ENCODE measurements at regions not wholly inside any gene's neighbourhood (a gene's known extent, or its start where the extent isn't known, plus 50 kb on each side); places are given as distances from the start of the nearest gene placed in this dataset.

DNA sequence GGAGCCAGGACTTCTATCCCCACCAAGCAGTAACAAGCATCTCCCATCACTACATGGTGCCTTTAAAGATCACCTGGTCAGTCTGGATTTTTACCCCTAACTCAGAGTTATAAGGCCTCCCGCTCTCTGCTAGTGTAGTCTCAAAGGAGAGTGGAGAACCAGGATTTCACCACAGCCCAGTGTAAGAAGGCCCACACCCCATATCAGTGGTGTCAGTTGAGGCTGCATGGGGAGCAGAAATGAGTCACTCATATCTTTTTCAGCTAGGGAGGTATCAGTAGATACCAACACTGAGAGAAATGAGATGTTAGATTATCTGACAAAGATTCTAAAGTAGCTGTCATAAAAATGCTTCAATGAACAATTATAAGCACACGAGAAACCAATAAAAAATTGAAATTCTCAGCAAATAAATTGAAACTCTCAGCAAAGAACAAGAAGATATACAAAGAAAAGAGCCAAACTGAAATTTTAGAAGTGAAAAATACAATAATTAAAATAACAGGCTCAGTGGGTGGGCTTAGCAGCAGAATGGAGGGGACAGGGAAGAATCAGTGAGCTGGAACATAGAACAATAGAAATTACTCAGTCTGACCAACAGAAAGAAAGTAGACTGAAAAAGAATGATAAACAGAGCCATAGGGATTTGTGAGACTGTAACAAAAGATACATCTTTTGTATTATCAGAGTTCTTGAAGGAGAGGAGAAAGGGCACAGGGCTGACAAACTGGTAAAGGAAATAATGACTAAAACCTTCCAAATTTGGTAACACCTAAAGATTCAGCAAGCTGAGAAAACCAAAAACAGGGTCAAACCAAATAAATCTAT, 257.7 kb downstream of the ANAPC1 start:
- Histone ChIP-seq H3K23ac (ENCODE audit: low read depth, low read length) (no peak overlapping the region), H4K5ac (ENCODE audit: low read depth, low read length) (no peak overlapping the region; the same call in 1 of the 2 replicates), H3K9ac (ENCODE audit: low read depth, low read length) (no peak overlapping the region), H2BK5ac (ENCODE audit: low read depth, low read length, poor library complexity, severe bottlenecking) (no peak overlapping the region), H3K27me3 (ENCODE audit: control insufficient read depth, insufficient read depth, low read length) (no peaks in the 10 kb centered on the region; the same call in 1 of the 2 replicates), H3K9me1 (ENCODE audit: insufficient read depth, low read length) (no peaks in the 10 kb centered on the region), H3K18ac (ENCODE audit: low read depth, low read length) (no peak overlapping the region; the same call in 1 of the 2 replicates), H2AK9ac (replicated peaks; ENCODE audit: low read depth, low read length, poor library complexity) (peak overlapping the region; percentile 39), H3K14ac (replicated peaks; ENCODE audit: low read depth, low read length) (no peak overlapping the region), H3K56ac (ENCODE audit: extremely low read depth, insufficient read depth, low read length) (no peak overlapping the region), H4K20me1 (ENCODE audit: insufficient read depth, low read length) (no peaks in the 10 kb centered on the region), H2BK20ac (ENCODE audit: low read depth, low read length) (no peak overlapping the region), H3K4me1 (ENCODE audit: control insufficient read depth, insufficient read depth, low read length) (peaks cover 4% of the 10 kb centered on the region; the same call in 1 of the 2 replicates), H4K8ac (ENCODE audit: low read depth in 2 of 2, low read length in 2 of 2) (no peak overlapping the region), H3K4me2 (ENCODE audit: low read depth, low read length) (no peak overlapping the region), H3K27ac (ENCODE audit: insufficient read depth, low read length) (no peak overlapping the region), H2AFZ (replicated peaks; ENCODE audit: low read length, poor library complexity) (no peak overlapping the region), H2BK15ac (ENCODE audit: low read depth, low read length) (no peak overlapping the region), H4K91ac (ENCODE audit: insufficient read depth, low read depth, low read length) (no peak overlapping the region), H3K79me1 (ENCODE audit: low read depth in 1 of 2, low read length in 2 of 2) (no peaks in the 10 kb centered on the region), H2BK120ac (ENCODE audit: low read depth, low read length) (no peak overlapping the region), H2AK5ac (ENCODE audit: low read depth, low read length) (no peak overlapping the region), H3K4ac (ENCODE audit: low read depth, low read length) (no peak overlapping the region), H3K36me3 (ENCODE audit: control insufficient read depth, insufficient read depth, low read length) (no peaks in the 10 kb centered on the region), H3K9me3 (ENCODE audit: control insufficient read depth, insufficient read depth, low read length) (no peaks in the 10 kb centered on the region; the same call in 1 of the 2 replicates), H3K4me3 (ENCODE audit: insufficient read depth, low read depth, low read length) (no peak overlapping the region)
- BruUV-seq (replicated peaks), result no TSS peak
- TF ChIP-seq POLR2A (IDR thresholded peaks at IDR 0.05; ENCODE audit: low read depth, low read length) (no peak), NFE2L2 (IDR thresholded peaks at IDR 0.05; ENCODE audit: low read depth, low read length) (no peak), MAZ (IDR thresholded peaks at IDR 0.05; ENCODE audit: borderline replicate concordance, low read depth, low read length) (no peak), SMC3 (IDR thresholded peaks at IDR 0.05; ENCODE audit: low read depth, low read length) (no peak), RFX5 (IDR thresholded peaks at IDR 0.05; ENCODE audit: low read depth, low read length) (no peak)
- TF ChIP-seq, protein P1, sequence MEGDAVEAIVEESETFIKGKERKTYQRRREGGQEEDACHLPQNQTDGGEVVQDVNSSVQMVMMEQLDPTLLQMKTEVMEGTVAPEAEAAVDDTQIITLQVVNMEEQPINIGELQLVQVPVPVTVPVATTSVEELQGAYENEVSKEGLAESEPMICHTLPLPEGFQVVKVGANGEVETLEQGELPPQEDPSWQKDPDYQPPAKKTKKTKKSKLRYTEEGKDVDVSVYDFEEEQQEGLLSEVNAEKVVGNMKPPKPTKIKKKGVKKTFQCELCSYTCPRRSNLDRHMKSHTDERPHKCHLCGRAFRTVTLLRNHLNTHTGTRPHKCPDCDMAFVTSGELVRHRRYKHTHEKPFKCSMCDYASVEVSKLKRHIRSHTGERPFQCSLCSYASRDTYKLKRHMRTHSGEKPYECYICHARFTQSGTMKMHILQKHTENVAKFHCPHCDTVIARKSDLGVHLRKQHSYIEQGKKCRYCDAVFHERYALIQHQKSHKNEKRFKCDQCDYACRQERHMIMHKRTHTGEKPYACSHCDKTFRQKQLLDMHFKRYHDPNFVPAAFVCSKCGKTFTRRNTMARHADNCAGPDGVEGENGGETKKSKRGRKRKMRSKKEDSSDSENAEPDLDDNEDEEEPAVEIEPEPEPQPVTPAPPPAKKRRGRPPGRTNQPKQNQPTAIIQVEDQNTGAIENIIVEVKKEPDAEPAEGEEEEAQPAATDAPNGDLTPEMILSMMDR (conservative IDR thresholded peaks at IDR 0.05; ENCODE audit: low read depth, low read length), result no peak
- dilution Hi-C loops (cut with HindIII; ENCODE audit: low sequenced_read_pairs, unreplicated experiment), result no loop called here
- POLR2A ChIA-PET (ENCODE audit: unreplicated experiment), result no interaction called here
- CTCF ChIA-PET, result no interaction called here
- DNase-seq (peak; percentile 16), ATAC-seq (ENCODE audit: low read depth) (peak; percentile 64)
- in situ Hi-C loops (cut with MboI; ENCODE audit: low sequenced_read_pairs), result no loop called here
- intact Hi-C loops (cut with micrococcal nuclease), result no loop called here
- no CpG with 5 or more reads among the region's 2 CpGs for WGBS, 2 experiments (ENCODE audit: extremely low coverage in 2 of 2, insufficient read length in 1 of 2)
